GM11168 (cell line): ENCODE measurements at regions not wholly inside any gene's neighbourhood (a gene's known extent, or its start where the extent isn't known, plus 50 kb on each side); places are given as distances from the start of the nearest gene placed in this dataset.

ENCODE experiments used
- in situ Hi-C: fragments of 300-500 bp; cut with MboI; formaldehyde crosslinking; loops from one replicate; pipeline ENCODE4 v1.12.0; 2022; ENCODE audit warnings: low sequenced_read_pairs; ENCODE audit not compliant: unreplicated experiment

- in situ Hi-C loops, result no loop called here
Measured at GRCh38 chr5:106205916-106206571, 1464.7 kb downstream of the EFNA5 start.

DNA sequence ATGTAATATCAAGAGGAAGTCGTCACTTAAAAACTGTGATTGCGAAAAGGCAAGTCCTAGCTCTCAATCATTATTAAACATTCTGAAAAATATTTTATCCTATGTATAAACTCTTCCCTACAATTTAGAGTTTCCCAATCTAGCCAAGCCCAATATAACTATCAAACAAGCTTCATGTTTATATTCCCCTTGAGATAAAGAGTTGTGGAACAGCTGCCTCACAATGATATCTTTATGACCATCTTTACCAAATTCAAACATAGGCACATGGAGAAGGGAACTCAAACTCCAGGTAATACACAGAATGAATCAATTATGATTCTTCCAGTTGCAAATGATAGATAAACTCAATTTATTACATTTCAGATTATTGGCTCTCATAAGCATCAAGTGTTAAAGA lies 1468.7 kb downstream of the EFNA5 start:
- in situ Hi-C loops, result no loop called here

DNA sequence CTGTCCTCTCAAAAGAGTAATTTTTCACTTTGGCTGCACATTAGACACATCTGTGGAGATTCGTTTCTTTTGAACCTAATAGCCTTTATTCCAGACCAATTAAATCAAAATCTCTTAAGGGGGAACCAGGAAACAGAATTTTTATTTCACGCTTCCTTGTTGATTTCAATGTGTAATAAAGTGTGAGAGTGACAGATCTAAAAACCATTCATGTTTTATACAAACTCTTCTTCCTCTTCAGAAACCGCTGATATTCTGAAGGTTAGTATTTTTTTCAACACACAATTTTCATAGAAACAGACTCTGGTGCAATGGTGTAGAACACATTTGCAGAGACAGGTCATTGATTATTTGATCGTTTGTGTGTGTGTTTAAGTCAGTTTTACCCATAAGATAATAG lies 1469.8 kb downstream of the EFNA5 start:
- in situ Hi-C loops, result no loop called here

DNA sequence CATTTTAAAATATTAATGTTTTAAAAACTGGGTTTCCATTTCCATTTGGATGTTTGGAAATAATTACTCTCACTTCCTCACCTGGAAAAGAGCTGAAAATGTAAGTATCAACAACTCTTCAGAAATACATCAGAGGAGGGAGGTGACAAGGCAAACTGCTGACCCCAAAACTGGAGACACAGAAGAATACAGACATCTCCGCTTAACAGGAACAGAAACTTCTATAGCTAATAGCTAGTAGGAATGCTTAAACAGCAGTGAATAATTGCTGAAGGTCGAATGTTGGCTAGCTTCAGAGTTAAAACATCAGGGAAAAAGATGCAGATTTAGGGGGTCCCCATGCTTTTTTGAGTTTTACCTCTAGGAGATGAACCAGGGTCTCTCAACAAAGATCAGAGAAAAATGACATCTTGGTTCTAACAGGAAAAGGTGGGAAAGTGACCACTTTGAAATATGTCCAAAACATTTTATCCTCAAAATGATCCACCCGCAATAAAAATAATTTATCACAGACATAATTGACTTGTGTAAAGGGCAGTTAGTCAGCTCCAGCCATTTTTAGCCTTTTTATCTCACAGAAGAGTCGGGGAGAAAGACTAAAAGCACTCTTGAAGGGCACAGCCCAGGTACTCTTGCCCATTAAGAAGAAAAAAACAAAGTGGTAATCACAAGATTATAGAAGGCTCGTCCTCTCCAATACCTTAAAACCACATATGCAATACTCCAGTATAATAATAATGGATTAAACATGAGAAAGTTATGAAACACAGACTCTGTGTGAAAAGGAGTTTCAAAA lies 1474.9 kb downstream of the EFNA5 start:
- in situ Hi-C loops, result no loop called here

GRCh38 chr5:106189121-106189809 lies 1481.5 kb downstream of the EFNA5 start:
- in situ Hi-C loops, result no loop called here

- in situ Hi-C loops, result no loop called here
Measured at GRCh38 chr5:106185661-106186081, 1485.1 kb downstream of the EFNA5 start.

GRCh38 chr5:106174903-106175302 lies 1495.8 kb downstream of the EFNA5 start:
- in situ Hi-C loops, result no loop called here

DNA sequence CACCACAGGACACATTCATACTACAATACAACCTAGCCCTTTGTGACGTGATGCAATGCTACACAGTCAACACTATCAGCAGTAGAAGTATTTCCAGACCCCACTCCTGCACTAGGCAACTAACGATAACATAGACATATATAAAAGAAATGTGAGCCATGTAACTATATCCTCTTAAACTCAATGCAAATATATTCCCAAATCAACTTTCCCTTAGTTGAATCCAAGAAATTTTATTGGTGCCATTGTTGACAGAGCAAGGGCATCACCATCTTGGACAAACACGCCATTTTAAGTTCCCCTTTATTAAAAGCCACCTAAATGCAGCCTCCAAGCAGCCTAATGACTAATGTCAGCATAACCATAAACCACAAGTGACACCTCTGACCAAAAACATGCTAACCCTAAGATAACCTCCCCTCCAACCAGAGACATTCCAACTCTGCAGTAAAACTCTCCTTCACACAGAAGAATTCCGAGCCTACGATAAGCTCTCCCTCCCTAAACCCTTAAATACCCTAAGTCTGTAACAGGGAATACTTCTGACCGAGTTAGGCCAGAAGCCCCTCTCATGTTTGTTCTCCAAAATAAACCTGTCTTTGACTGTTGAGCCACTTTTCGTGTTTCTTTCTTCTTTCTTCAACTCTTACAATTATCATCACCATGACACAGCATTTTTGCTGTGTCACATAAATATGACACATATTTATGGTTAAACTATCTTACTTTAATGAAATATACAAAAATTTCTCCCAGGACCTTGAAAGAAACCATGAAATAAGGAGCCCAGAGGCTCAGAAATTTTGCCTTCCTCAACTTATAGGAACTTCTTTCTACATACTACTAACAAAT lies 1497.8 kb downstream of the EFNA5 start:
- in situ Hi-C loops, result no loop called here

DNA sequence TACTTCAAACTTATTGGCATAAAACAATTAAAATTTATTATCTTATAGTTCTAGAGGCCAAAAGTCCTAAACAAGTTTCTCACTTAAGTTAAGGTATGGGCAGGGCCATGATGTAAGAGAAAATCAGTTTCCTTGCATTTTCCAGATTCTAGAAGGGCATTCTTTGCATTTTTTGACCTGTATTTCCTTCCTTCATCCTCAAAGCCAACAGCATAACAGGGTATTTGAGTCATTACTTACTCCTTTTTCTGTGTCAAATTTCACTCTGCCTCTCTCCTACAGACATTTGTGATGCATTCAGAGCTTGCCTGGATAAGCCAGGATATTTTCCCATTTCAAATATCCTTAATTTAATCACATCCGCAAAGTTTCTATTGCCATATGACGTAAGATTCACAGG lies 1499.0 kb downstream of the EFNA5 start:
- in situ Hi-C loops, result no loop called here

DNA sequence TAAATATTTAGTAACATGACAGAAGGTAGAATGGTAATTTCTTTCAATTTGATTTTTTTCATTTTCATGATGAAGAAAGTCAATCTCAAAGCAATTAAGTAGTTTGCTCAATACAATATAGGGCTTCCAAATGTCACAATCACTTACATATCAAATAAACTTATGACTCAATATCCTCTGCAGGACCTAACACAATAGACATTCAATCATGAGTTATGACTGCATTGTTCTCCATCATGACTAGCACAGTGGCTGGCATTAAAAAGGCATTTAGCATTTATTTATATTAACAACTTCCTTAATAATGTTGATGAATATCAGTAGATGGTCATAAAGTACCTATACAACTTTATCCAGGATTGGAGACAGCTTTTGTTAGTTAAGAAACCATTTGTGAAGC lies 1499.6 kb downstream of the EFNA5 start:
- in situ Hi-C loops, result no loop called here

DNA sequence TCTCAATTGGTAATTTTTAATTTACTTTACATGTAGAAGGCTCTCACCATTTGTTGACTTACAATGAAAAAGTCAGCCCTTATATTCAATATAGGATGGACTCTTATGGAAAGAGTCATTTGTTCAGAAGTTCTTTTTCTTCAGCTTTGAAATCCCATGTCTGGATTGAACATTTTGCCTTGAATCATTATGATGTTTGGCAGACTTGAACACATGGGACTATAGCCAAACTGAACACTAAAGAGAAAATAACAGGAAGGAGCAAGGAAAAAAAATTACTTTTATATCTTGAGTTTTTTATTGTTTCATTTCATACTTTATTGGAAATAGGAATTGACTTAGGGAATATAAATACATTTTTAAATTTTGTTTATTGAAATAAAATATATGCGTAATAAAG lies 1503.0 kb downstream of the EFNA5 start:
- in situ Hi-C loops, result no loop called here

DNA sequence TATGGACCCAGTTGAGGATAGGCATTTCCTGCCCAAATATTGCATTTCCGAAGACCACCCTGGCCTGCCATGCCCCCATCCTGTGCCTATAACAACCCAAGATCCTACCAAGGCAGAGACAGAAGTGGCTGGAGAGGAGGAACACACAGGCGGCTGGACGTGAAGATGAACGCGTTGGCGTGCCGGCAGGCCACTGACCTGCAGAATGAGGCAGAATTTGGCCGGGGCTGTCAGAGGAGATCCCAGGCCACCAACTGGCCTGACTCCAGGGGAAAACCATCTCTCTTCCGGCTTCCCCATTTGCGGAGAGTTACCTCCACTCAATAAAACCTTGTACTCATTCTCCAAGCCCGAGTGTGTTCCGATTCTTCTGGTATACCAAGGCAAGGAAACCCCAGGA lies 1507.5 kb downstream of the EFNA5 start:
- in situ Hi-C loops, result no loop called here

- in situ Hi-C loops, result no loop called here
Measured at GRCh38 chr5:106159616-106160015, 1511.1 kb downstream of the EFNA5 start.

DNA sequence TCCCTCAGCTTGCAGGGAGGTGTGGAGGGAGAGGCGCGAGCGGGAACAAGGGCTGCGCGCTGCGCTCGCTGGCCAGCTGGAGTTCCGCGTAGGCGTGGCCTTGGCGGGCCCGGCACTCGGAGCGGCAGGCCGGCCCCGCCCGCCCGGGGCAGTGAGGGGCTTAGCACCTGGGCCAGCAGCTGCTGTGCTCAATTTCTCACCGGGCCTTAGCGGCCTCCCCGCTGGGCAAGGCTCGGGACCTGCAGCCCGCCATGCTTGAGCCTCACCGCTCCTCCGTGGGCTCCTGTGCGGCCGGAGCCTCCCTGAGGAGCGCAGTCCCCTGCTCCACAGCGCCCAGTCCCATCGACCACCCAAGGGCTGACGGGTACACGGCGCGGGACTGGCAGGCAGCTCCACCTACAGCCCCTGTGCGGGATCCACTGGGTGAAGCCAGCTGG lies 1516.4 kb downstream of the EFNA5 start:
- in situ Hi-C loops, result no loop called here

GRCh38 chr5:106152569-106152968 lies 1518.2 kb downstream of the EFNA5 start:
- in situ Hi-C loops, result no loop called here

DNA sequence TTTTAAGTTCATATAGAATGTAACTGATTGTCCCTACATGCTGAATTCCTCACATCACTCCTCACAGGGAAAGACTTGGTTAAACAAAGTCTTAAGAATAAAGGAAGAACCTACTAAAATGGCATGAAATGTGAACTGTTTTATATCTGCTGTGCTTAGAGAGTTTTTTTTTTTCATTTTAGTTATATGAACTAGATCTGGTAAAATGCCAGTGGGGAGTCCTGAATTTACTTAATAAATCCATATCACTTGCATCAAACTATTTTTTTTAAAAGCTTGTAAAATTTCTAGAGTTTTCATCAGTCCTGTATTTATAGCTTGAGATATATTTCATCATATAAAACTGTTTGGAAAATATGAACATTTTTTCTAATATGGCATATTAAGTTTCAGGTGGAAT lies 1528.6 kb downstream of the EFNA5 start:
- in situ Hi-C loops, result no loop called here

GRCh38 chr5:106140101-106140500 lies 1530.6 kb downstream of the EFNA5 start:
- in situ Hi-C loops, result no loop called here

DNA sequence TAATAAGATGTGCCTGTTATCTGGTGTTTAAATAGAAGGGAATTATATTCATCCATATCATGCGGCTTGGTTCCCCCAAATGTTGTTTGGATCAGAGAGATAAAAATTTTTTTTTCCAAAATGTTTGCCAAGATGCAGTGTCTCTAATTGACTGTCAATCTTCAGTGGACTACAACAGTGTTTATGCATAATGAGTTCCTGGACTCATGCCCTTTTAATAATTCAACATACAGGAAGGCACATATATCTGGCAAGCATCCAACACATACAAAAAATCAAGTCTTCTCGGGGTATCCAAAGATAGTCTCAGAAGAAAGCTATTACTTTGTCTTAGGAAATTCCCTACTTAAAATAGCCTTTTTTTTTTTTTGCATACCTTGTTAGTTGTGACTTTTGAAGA lies 1534.7 kb downstream of the EFNA5 start:
- in situ Hi-C loops, result no loop called here

DNA sequence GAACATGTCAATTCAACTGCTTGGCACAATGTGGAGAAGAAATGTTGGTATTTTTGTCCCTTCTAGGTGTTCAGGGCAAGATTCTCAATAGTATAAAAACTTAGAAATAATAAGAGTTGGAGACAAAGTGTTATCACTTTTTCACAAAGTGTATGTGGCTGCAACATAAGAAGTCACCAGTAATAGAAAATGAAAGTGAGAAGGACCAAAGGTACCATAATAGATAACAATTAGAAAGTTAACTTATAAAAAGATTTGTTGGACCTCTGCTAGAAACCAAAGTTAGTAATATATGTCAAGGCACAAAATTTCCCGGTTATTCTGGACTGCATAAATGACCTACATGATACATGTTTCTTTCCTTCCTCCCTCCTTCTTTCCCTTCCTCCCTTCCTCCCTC lies 1535.3 kb downstream of the EFNA5 start:
- in situ Hi-C loops, result no loop called here

GRCh38 chr5:106134549-106134948 lies 1536.2 kb downstream of the EFNA5 start:
- in situ Hi-C loops, result no loop called here
